Thyroid gland (tissue), 4 donors: ENCODE measurements at regions not wholly inside any gene's neighbourhood (a gene's known extent, or its start where the extent isn't known, plus 50 kb on each side); places are given as distances from the start of the nearest gene placed in this dataset.

Source experiments
- CTCF ChIP-seq, 6 experiments: fragments of 200-600 bp in 3 of 6; fragments of 450-650 bp in 3 of 6; sonication (generic) in 3 of 6; IDR thresholded peaks; one replicate each; pipeline ENCODE4 v1.5.1; 2016 to 2019; ENCODE audit warnings: antibody characterized with exemption in 6 of 6, mild to moderate bottlenecking in 2 of 6, inconsistent platforms in 1 of 6, moderate library complexity in 1 of 6
- POLR2A ChIP-seq, 2 donors: fragments of 450-650 bp; IDR thresholded peaks; one replicate each; pipeline ENCODE4 v1.6.1; 2017; ENCODE audit warnings: antibody characterized with exemption in 2 of 2, mild to moderate bottlenecking in 2 of 2, moderate library complexity in 1 of 2

GRCh38 chr11:93039531-93040240 lies 70.2 kb downstream of the MTNR1B start:
- no peak for TF ChIP-seq CTCF (IDR thresholded peaks at IDR 0.05)
- TF ChIP-seq POLR2A (IDR thresholded peaks at IDR 0.05) = no peak
